K562 (cell line): ENCODE measurements at regions not wholly inside any gene's neighbourhood (a gene's known extent, or its start where the extent isn't known, plus 50 kb on each side); places are given as distances from the start of the nearest gene placed in this dataset.
A peak's percentile ranks its signal among the peaks of the same experiment; 100 is the strongest.

Source experiments
- ATAC-seq: fragments of 200-7000 bp; cut with Tn5 transposase; 3 replicates; pipeline ENCODE4 v1.9.1; 2020; ENCODE audit warnings: moderate library complexity
- BruUV-seq: library from RNA; stranded (reverse); fragments of 400-500 nt; replicated peaks from 2 replicates; lab custom pipeline; 2021; lab: Mats Ljungman, UMichigan
- CTCF ChIA-PET: fragments of 300-600 bp; formaldehyde crosslinking; extraction: SDS; loops from one replicate; lab custom pipeline; 2021; ENCODE audit warnings: low intra/inter-chr PET ratio; lab: Yijun Ruan, JAX
- POLR2A ChIA-PET: fragments of 300-600, 350-650 bp; sonication (Branson Sonifier 250); formaldehyde crosslinking; extraction: SDS; loops from one replicate; lab custom pipeline; 2021; ENCODE audit warnings: antibody characterized with exemption, inconsistent platforms; lab: Yijun Ruan, JAX
- DNase-seq, 4 experiments: peaks; one replicate each; pipeline versions ENCODE4 v3.0.0 to v3.0.0-alpha.2; 2011 to 2018; ENCODE audit warnings: low spot score in 3 of 4, mixed read lengths in 3 of 4; ENCODE audit errors: extremely low read depth in 1 of 4
- FAIRE-seq: peaks from 2 replicates; lab custom pipeline; 2011; peaks lifted over from hg19 to GRCh38; lab: Jason Lieb, UNC
- H2AFZ ChIP-seq: 2 replicates; pipeline ENCODE4 v1.6.0; 2011; ENCODE audit warnings: low read depth, low read length, control low read depth, inconsistent platforms
- H3K27ac ChIP-seq: fragments of 200-600 bp; 3 replicates; pipeline ENCODE4 v1.8.0; 2011; ENCODE audit warnings: low read depth, mild to moderate bottlenecking, control low read depth, inconsistent platforms, low read length, moderate library complexity, mixed read lengths; ENCODE audit errors: extremely low read depth
- H3K27me3 ChIP-seq, 2 experiments: fragments of 300-600 bp in 1 of 2; 2 replicates in 1 of 2; 3 replicates in 1 of 2; pipeline versions ENCODE4 v1.6.0 to v1.8.0; 2011; ENCODE audit warnings: inconsistent platforms in 2 of 2, low read length in 2 of 2, mild to moderate bottlenecking in 1 of 2, mixed read lengths in 1 of 2, moderate library complexity in 1 of 2; ENCODE audit not compliant: control insufficient read depth in 2 of 2, insufficient read depth in 2 of 2
- H3K36me3 ChIP-seq: fragments of 300-600 bp; 3 replicates; pipeline ENCODE4 v1.8.0; 2011; ENCODE audit warnings: mild to moderate bottlenecking, low read length, inconsistent platforms; ENCODE audit not compliant: control insufficient read depth, insufficient read depth
- H3K4me1 ChIP-seq, 2 experiments: fragments of 200-600 bp in 1 of 2; replicated peaks in 1 of 2; 2 replicates in 1 of 2; 3 replicates in 1 of 2; pipeline versions ENCODE4 v1.5.1 to v1.8.0; 2011; ENCODE audit warnings: inconsistent platforms in 2 of 2, low read length in 2 of 2, mild to moderate bottlenecking in 1 of 2, mixed read lengths in 1 of 2, moderate library complexity in 1 of 2; ENCODE audit not compliant: control insufficient read depth in 2 of 2, insufficient read depth in 2 of 2
- H3K4me2 ChIP-seq: 2 replicates; pipeline ENCODE4 v1.6.1; 2011; ENCODE audit warnings: low read length, control low read depth, inconsistent platforms, mixed read lengths; ENCODE audit not compliant: insufficient read depth
- H3K4me3 ChIP-seq: fragments of 200-600 bp; sonication (generic), shearing (Covaris generic); 2 replicates; pipeline ENCODE4 v1.5.1; 2016; ENCODE audit warnings: control low read depth, inconsistent platforms
- H3K79me2 ChIP-seq: fragments of 200-600 bp; 3 replicates; pipeline ENCODE4 v1.8.0; 2011; ENCODE audit warnings: low read length, inconsistent platforms; ENCODE audit not compliant: control insufficient read depth, insufficient read depth
- H3K9ac ChIP-seq, 2 experiments: 2 replicates each; pipeline versions ENCODE4 v1.6.0 to v1.6.1; 2011; ENCODE audit warnings: low read depth in 2 of 2, low read length in 2 of 2, control low read depth in 1 of 2, inconsistent platforms in 1 of 2, mild to moderate bottlenecking in 1 of 2, mixed read lengths in 1 of 2; ENCODE audit not compliant: insufficient read depth in 1 of 2
- H3K9me1 ChIP-seq: one replicate; pipeline ENCODE4 v1.6.0; 2011; ENCODE audit warnings: inconsistent platforms, mild to moderate bottlenecking, low read length, moderate library complexity; ENCODE audit not compliant: control insufficient read depth, insufficient read depth
- H3K9me3 ChIP-seq: replicated peaks from 2 replicates; pipeline ENCODE4 v1.5.1; 2011; ENCODE audit warnings: low read depth, low read length, inconsistent platforms; ENCODE audit not compliant: control insufficient read depth, insufficient read depth
- H4K20me1 ChIP-seq: replicated peaks from 2 replicates; pipeline ENCODE4 v1.6.1; 2011; ENCODE audit warnings: low read length, inconsistent platforms, mixed read lengths; ENCODE audit not compliant: control insufficient read depth, insufficient read depth
- C11orf30 ChIP-seq: fragments of 450-650 bp; IDR thresholded peaks from 2 replicates; pipeline ENCODE4 v1.6.1; 2016; ENCODE audit warnings: low read depth, mild to moderate bottlenecking
- CBFA2T3 ChIP-seq: fragments of 450-650 bp; IDR thresholded peaks from 2 replicates; pipeline ENCODE4 v1.6.1; 2017
- EZH2 ChIP-seq: IDR thresholded peaks from 2 replicates; pipeline ENCODE4 v1.6.1; 2012; ENCODE audit warnings: low read depth, mild to moderate bottlenecking, inconsistent platforms, low read length, borderline replicate concordance
- FIP1L1 ChIP-seq: fragments of 200-400 bp; formaldehyde crosslinking; IDR thresholded peaks from 2 replicates; pipeline ENCODE4 v1.6.1; 2018; ENCODE audit warnings: mild to moderate bottlenecking, low read depth, low read length; ENCODE audit not compliant: poor library complexity, severe bottlenecking
- FOXP4 ChIP-seq: sonication (generic); formaldehyde crosslinking; IDR thresholded peaks from 2 replicates; pipeline ENCODE4 v1.8.0; 2022; ENCODE audit warnings: mild to moderate bottlenecking, missing genetic modification reagents, borderline replicate concordance
- HBP1 ChIP-seq: fragments of 450-650 bp; formaldehyde crosslinking; IDR thresholded peaks from 2 replicates; pipeline ENCODE4 v1.4.0; 2022; ENCODE audit warnings: missing genetic modification characterization
- HSF4 ChIP-seq: fragments of 250-450 bp; sonication (Bioruptor Pico); IDR thresholded peaks from 2 replicates; pipeline ENCODE4 v2.1.2; 2022; ENCODE audit warnings: mild to moderate bottlenecking, moderate library complexity, borderline replicate concordance
- KDM1A ChIP-seq, 2 experiments: fragments of 450-650 bp; IDR thresholded peaks; 2 replicates each; pipeline ENCODE4 v1.6.1; 2016; ENCODE audit warnings: mild to moderate bottlenecking in 2 of 2
- KLF10 ChIP-seq: fragments of 250-450 bp; sonication (Bioruptor Pico); IDR thresholded peaks from 2 replicates; pipeline ENCODE4 v1.6.1; 2021; ENCODE audit warnings: matching md5 sums
- MAFF ChIP-seq: IDR thresholded peaks from 2 replicates; pipeline ENCODE4 v1.6.1; 2012; ENCODE audit warnings: low read length, improper control_type of control experiment
- MAFG ChIP-seq: fragments of 450-650 bp; conservative IDR thresholded peaks from 2 replicates; pipeline ENCODE4 v1.6.1; 2016; ENCODE audit warnings: missing genetic modification characterization, missing compliant biosample characterization
- MAFK ChIP-seq: IDR thresholded peaks from 2 replicates; pipeline ENCODE4 v1.6.1; 2011; ENCODE audit warnings: low read length, improper control_type of control experiment
- MECOM ChIP-seq: fragments of 250-450 bp; sonication (Bioruptor Pico); IDR thresholded peaks from 2 replicates; pipeline ENCODE4 v1.8.0; 2022; ENCODE audit warnings: inconsistent platforms
- NCOR1 ChIP-seq: fragments of 450-650 bp; IDR thresholded peaks from 2 replicates; pipeline ENCODE4 v1.6.1; 2016; ENCODE audit warnings: mild to moderate bottlenecking, moderate library complexity
- NFATC3 ChIP-seq: fragments of 450-650 bp; IDR thresholded peaks from 2 replicates; pipeline ENCODE4 v1.6.1; 2017; ENCODE audit warnings: mild to moderate bottlenecking
- PRMT5 ChIP-seq: sonication (generic); formaldehyde crosslinking; IDR thresholded peaks from 2 replicates; pipeline ENCODE4 v1.5.0; 2020; ENCODE audit warnings: missing genetic modification reagents
- RAD51 ChIP-seq: fragments of 450-650 bp; IDR thresholded peaks from 2 replicates; pipeline ENCODE4 v1.7.1; 2016; ENCODE audit warnings: low read depth, mild to moderate bottlenecking, borderline replicate concordance
- RHOXF2B ChIP-seq: fragments of 250-450 bp; sonication (Bioruptor Pico); conservative IDR thresholded peaks from 2 replicates; pipeline ENCODE4 v1.5.1; 2021
- RNF2 ChIP-seq: sonication (generic); IDR thresholded peaks from 2 replicates; pipeline ENCODE4 v1.6.1; 2016
- TCF3 ChIP-seq: sonication (generic); formaldehyde crosslinking; IDR thresholded peaks from 2 replicates; pipeline ENCODE4 v1.4.0; 2020; ENCODE audit warnings: mild to moderate bottlenecking, missing genetic modification reagents
- ZBTB34 ChIP-seq: fragments of 250-450 bp; sonication (Bioruptor Pico); IDR thresholded peaks from 2 replicates; pipeline ENCODE4 v1.8.0; 2021; ENCODE audit warnings: mild to moderate bottlenecking, moderate library complexity
- ZNF316 ChIP-seq: fragments of 450-650 bp; IDR thresholded peaks from 2 replicates; pipeline ENCODE4 v1.6.1; 2016
- ZNF384 ChIP-seq: IDR thresholded peaks from 2 replicates; pipeline ENCODE4 v1.6.1; 2012; ENCODE audit warnings: low read depth, low read length, improper control_type of control experiment
- ZNF436 ChIP-seq: fragments of 250-450, 450-650 bp; sonication (Bioruptor Pico); formaldehyde crosslinking; IDR thresholded peaks from 2 replicates; pipeline ENCODE4 v1.7.0; 2020; ENCODE audit warnings: mild to moderate bottlenecking
- ZNF668 ChIP-seq: fragments of 250-450 bp; sonication (Bioruptor Pico); IDR thresholded peaks from 2 replicates; pipeline ENCODE4 v1.8.0; 2022; ENCODE audit warnings: mild to moderate bottlenecking, inconsistent platforms
- in situ Hi-C: fragments of 300-500 bp; cut with MboI; formaldehyde crosslinking; loops from 4 replicates; pipeline ENCODE4 v1.15.0; 2018; ENCODE audit warnings: inconsistent platforms, mixed read lengths
- intact Hi-C: fragments of 100-400 bp; cut with micrococcal nuclease; formaldehyde crosslinking; loops from 2 replicates; pipeline ENCODE4 v1.14.2; 2022

- H3K36me3 ChIP-seq, result no peaks in the 10 kb centered on the region
- TF ChIP-seq ZBTB34, result no peak
- TF ChIP-seq HSF4, result no peak
- TF ChIP-seq MAFG (tag), result peak; percentile 43; the same call in 1 of the 2 replicates
- TF ChIP-seq ZNF436 (CRISPR knock-in tag), result no peak
- TF ChIP-seq MAFF, result peak; percentile 65; the same call in 1 of the 2 replicates
- TF ChIP-seq MAFK, result peak; percentile 39; the same call in 1 of the 2 replicates
- TF ChIP-seq MECOM (CRISPR knock-in tag), result no peak
- no peak for TF ChIP-seq NCOR1
- no peak for TF ChIP-seq FOXP4
- no peak for TF ChIP-seq PRMT5
- TF ChIP-seq RAD51, result no peak
- no peak for TF ChIP-seq ZNF384
- peak; percentile 47; the same call in 1 of the 2 replicates for TF ChIP-seq C11orf30
- TF ChIP-seq RNF2, result no peak
- no peak for TF ChIP-seq HBP1 (CRISPR knock-in tag)
- no peak for TF ChIP-seq EZH2
- no peak for TF ChIP-seq RHOXF2B (CRISPR knock-in tag)
- TF ChIP-seq KDM1A (IDR thresholded peaks at IDR 0.05), result no peak
- TF ChIP-seq ZNF316, result peak; percentile 66
- TF ChIP-seq TCF3, result no peak
- no peak for TF ChIP-seq ZNF668
- no peak for TF ChIP-seq KLF10 (CRISPR knock-in tag)
- no peak for TF ChIP-seq NFATC3
- no peak for TF ChIP-seq CBFA2T3
- no peak for TF ChIP-seq FIP1L1
- TF ChIP-seq, all 486 proteins: peak for 5
- H2AFZ ChIP-seq, result no peak overlapping the region
- no peak overlapping the region for H3K9ac ChIP-seq
- H3K9me3 ChIP-seq, result no peaks in the 10 kb centered on the region
- no peak overlapping the region for H3K4me3 ChIP-seq
- ChIA-PET CTCF (no interaction called here), POLR2A (no interaction called here)
- no peaks in the 10 kb centered on the region for H3K4me1 ChIP-seq
- no peaks in the 10 kb centered on the region for H3K27me3 ChIP-seq
- no peak overlapping the region for H3K4me2 ChIP-seq
- intact Hi-C loops, result no loop called here
- no peaks in the 10 kb centered on the region for H3K9me1 ChIP-seq
- H4K20me1 ChIP-seq, result no peaks in the 10 kb centered on the region
- DNase-seq, result no peak
- H3K79me2 ChIP-seq, result no peaks in the 10 kb centered on the region
- in situ Hi-C loops, result no loop called here
- H3K27ac ChIP-seq, result no peak overlapping the region
- BruUV-seq, result no TSS peak
- no peak for ATAC-seq
- no peak for FAIRE-seq
Measured at GRCh38 chr4:178192611-178193010, 750.4 kb upstream of the AGA start.
